ENCODE measurements at regions not wholly inside any gene's neighbourhood (a gene's known extent, or its start where the extent isn't known, plus 50 kb on each side); places are given as distances from the start of the nearest gene placed in this dataset.

DNA sequence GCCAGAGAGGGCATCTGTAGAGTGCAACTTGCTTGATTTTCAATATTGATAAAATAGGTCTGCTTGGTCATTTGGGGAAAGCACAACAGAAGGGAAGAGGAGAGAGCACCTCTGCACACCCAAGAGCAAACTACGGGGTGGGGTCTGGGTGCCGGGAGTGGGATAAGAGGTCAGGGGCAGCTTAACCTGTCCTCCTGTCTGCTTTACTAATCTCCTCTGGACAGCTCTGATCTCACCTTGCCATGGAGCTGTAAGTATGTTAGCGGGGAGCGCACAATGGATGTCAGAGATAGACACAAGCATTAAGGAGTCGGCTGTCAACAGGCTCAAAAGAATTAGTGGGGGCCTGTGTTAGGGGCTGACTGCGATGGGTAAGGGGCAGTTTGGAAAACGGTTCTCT is 328.7 kb downstream of the CYRIA start:
- DNase-seq (ENCODE audit: low read depth): no peak
- H3K4me3 ChIP-seq (ENCODE audit: low read depth, low read length): no peak overlapping the region
- TF ChIP-seq, protein P1, sequence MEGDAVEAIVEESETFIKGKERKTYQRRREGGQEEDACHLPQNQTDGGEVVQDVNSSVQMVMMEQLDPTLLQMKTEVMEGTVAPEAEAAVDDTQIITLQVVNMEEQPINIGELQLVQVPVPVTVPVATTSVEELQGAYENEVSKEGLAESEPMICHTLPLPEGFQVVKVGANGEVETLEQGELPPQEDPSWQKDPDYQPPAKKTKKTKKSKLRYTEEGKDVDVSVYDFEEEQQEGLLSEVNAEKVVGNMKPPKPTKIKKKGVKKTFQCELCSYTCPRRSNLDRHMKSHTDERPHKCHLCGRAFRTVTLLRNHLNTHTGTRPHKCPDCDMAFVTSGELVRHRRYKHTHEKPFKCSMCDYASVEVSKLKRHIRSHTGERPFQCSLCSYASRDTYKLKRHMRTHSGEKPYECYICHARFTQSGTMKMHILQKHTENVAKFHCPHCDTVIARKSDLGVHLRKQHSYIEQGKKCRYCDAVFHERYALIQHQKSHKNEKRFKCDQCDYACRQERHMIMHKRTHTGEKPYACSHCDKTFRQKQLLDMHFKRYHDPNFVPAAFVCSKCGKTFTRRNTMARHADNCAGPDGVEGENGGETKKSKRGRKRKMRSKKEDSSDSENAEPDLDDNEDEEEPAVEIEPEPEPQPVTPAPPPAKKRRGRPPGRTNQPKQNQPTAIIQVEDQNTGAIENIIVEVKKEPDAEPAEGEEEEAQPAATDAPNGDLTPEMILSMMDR (IDR thresholded peaks at IDR 0.05; ENCODE audit: insufficient read depth, low read length): no peak

DNA sequence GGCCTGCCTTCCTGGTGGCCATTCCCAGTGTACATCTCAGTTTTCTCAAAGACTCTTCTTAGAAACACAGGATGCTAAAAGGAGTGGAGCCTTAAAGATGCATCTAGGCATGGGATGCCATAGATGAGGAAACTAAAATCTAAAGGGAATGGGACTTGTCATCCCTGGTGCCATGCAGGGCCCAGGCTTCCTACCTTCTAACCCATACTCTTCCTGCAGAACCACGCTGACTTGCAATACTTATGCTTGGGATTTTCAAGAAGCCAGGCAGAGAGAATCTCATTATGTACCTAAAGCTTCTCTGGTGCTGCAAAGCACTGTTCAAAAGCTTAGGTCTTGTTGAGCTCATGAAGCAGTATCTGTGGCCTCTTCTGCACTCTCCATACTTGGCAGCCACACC is 329.1 kb downstream of the CYRIA start:
- H3K4me3 ChIP-seq (ENCODE audit: low read depth, low read length): no peak overlapping the region
- no peak for DNase-seq (ENCODE audit: low read depth)
- TF ChIP-seq, protein P1 (IDR thresholded peaks at IDR 0.05; ENCODE audit: insufficient read depth, low read length): no peak

DNA sequence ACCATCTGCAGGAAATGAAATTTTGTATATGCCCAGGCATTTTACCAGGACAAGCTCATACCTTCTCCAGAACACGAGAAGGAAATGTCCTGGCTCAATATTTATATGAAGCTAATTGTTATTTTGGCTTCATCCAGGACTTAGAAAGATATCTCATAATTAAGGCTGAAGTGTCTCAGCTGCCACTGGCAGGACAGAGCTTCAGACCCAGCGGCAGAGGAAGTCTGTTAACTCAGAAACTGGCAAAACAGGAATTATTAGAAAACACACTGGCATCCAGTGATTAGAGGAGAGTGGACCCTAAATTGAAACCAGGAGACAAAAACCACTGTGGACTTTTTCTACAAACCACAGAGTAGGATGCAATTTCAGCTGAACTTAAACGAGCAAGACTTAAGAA is 329.7 kb downstream of the CYRIA start:
- no peak for DNase-seq (ENCODE audit: low read depth)
- TF ChIP-seq, protein P1 (IDR thresholded peaks at IDR 0.05; ENCODE audit: insufficient read depth, low read length): no peak
- no peak overlapping the region for H3K4me3 ChIP-seq (ENCODE audit: low read depth, low read length)

DNA sequence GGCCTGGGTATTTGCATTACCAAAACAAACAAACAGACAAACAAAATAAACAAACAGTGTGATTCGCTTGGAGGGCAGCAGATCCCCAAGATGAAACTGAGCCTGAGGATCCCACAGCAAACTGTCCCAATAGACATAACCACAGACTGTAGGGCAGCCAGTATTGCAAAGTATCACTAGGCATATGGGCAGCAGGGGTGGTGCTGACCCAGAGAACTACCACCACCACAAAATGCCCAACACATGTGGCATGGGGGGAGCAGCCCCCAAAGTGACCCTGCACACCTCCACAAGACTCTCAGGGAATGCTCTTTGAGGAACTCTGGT is 330.1 kb downstream of the CYRIA start:
- no peak for DNase-seq (ENCODE audit: low read depth)
- TF ChIP-seq, protein P1 (IDR thresholded peaks at IDR 0.05; ENCODE audit: insufficient read depth, low read length): no peak
- no peak overlapping the region for H3K4me3 ChIP-seq (ENCODE audit: low read depth, low read length)

DNA sequence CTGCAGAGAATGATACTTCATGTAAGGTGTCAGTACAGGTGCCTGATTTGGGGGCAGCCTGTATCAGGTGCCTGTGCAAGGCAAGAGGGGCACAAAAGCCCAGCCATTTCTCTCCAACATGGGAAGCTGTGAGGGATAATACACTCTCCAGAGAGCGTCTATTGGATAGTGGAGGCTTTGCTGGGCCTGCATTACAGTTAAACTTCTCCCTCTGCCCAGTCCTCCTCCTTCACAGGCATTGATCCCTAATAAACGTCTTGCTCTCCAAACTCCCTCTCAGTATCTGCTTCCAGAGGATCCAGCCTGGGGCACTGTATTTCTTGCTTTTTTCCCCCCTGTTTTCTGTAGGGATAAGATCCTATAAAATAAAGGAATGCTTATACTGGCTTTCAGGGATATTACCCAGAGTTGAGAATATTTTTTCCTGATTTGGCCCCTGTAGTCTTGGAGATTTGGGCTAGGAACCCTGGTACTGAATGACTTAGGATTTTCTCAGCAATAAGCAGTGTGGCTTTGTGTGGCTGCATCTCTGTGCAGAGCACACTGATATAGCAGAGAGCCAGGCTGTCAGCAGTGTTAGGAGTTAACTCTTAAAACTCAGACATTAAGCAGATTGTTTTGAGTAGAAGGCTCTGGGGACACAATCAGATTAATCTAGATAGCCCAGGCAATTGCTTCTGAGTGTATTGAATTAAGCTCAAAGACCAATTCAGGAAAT is 330.6 kb downstream of the CYRIA start:
- no peak for DNase-seq (ENCODE audit: low read depth)
- TF ChIP-seq, protein P1 (IDR thresholded peaks at IDR 0.05; ENCODE audit: insufficient read depth, low read length): no peak
- no peak overlapping the region for H3K4me3 ChIP-seq (ENCODE audit: low read depth, low read length)

DNA sequence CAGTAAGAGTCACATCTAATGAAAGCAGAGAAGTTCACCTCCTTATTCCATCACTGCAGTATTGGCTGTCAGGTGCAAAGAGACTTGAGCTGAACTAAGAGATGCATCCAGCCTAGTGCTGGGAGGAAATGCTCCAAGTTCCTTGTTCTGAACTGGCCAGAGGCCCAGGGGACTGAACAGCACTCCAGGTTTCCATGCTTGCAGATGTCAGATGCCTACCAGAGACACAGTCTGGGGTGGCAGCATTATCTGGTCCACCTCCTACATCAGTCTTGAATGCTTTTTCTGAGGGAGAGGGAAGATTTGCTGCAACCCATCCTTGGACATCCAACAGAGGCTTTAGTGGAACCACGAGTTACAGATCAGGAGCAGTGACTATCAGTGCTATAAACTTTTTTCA is 331.3 kb downstream of the CYRIA start:
- no peak for DNase-seq (ENCODE audit: low read depth)
- H3K4me3 ChIP-seq (ENCODE audit: low read depth, low read length): no peak overlapping the region
- TF ChIP-seq, protein P1 (IDR thresholded peaks at IDR 0.05; ENCODE audit: insufficient read depth, low read length): no peak

DNA sequence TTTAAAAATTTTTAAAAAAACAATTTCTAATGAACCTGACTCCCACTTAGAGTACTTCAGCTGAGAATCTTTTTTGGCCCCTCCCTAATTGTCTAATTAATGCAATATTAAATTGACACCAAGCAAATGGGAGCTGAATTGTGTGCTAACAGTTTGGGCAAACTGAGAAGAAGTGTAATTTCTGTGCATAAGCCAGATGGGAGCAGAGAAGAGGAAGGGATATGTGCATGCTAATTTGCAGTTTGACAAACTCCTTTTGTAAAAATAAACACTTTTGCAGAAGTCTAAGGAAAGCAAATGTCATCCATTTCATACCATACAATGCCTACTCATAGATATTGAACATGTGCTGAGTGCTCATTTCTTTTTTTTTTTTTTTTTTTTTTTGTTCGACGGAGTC is 332.0 kb downstream of the CYRIA start:
- no peak overlapping the region for H3K4me3 ChIP-seq (ENCODE audit: low read depth, low read length)
- TF ChIP-seq, protein P1 (IDR thresholded peaks at IDR 0.05; ENCODE audit: insufficient read depth, low read length): no peak
- DNase-seq (ENCODE audit: low read depth): no peak

Measured in fibroblast of the aortic adventitia (primary cell).